GM23338 (cell line): ENCODE measurements at regions not wholly inside any gene's neighbourhood (a gene's known extent, or its start where the extent isn't known, plus 50 kb on each side); places are given as distances from the start of the nearest gene placed in this dataset.

Experiments
- ATAC-seq: fragments of 200-7000 bp; cut with Tn5 transposase; 3 replicates; pipeline ENCODE4 v1.9.1; 2020
- DNase-seq: peaks from one replicate; pipeline ENCODE4 v3.0.0-alpha.2; 2015; ENCODE audit warnings: low spot score
- H2AFZ ChIP-seq: fragments of 200-600 bp; sonication (generic); 2 replicates; pipeline ENCODE4 v1.8.0; 2016; ENCODE audit warnings: antibody characterized with exemption, mild to moderate bottlenecking, moderate library complexity
- H3F3A ChIP-seq: fragments of 200-600 bp; sonication (generic); replicated peaks from 2 replicates; pipeline ENCODE4 v1.8.0; 2017; ENCODE audit warnings: antibody characterized with exemption, mixed run types, low read depth
- H3K27ac ChIP-seq: fragments of 200-600 bp; sonication (generic); 2 replicates; pipeline ENCODE4 v1.6.1; 2016; ENCODE audit warnings: low read depth
- H3K27me3 ChIP-seq: fragments of 200-600 bp; sonication (generic); 2 replicates; pipeline ENCODE4 v1.8.0; 2016; ENCODE audit warnings: mild to moderate bottlenecking, mixed run types, moderate library complexity; ENCODE audit not compliant: insufficient read depth
- H3K36me3 ChIP-seq: fragments of 200-600 bp; sonication (generic); 2 replicates; pipeline ENCODE4 v1.8.0; 2016; ENCODE audit warnings: mild to moderate bottlenecking; ENCODE audit not compliant: insufficient read depth
- H3K4me1 ChIP-seq: fragments of 200-600 bp; sonication (generic); 2 replicates; pipeline ENCODE4 v1.8.0; 2016; ENCODE audit warnings: mild to moderate bottlenecking, moderate library complexity; ENCODE audit not compliant: insufficient read depth
- H3K4me2 ChIP-seq: fragments of 200-600 bp; sonication (generic); 2 replicates; pipeline ENCODE4 v1.7.1; 2017; ENCODE audit warnings: mixed run types
- H3K4me3 ChIP-seq: fragments of 200-600 bp; sonication (generic); 2 replicates; pipeline ENCODE4 v1.6.1; 2016; ENCODE audit warnings: mixed run types
- H3K79me2 ChIP-seq: fragments of 200-600 bp; sonication (generic); replicated peaks from 2 replicates; pipeline ENCODE4 v1.8.0; 2017; ENCODE audit warnings: mild to moderate bottlenecking; ENCODE audit not compliant: insufficient read depth
- H3K9me2 ChIP-seq: fragments of 200-600 bp; sonication (generic); 2 replicates; pipeline ENCODE4 v1.8.0; 2017; ENCODE audit not compliant: insufficient read depth
- H4K20me1 ChIP-seq: fragments of 200-600 bp; sonication (generic); replicated peaks from 2 replicates; pipeline ENCODE4 v1.8.0; 2017; ENCODE audit warnings: mild to moderate bottlenecking; ENCODE audit not compliant: insufficient read depth
- H3K27ac Mint-ChIP-seq: 2 replicates; pipeline ENCODE4 v1.8.0; 2020; ENCODE audit warnings: inconsistent platforms, mild to moderate bottlenecking, moderate library complexity, mixed read lengths
- H3K27me3 Mint-ChIP-seq: 3 replicates; pipeline ENCODE4 v1.8.0; 2022; ENCODE audit warnings: low read depth, mild to moderate bottlenecking, moderate library complexity, mixed read lengths, inconsistent platforms; ENCODE audit not compliant: insufficient read depth, poor library complexity
- H3K36me3 Mint-ChIP-seq: 3 replicates; pipeline ENCODE4 v1.8.0; 2021; ENCODE audit warnings: low read depth, mild to moderate bottlenecking, inconsistent platforms, moderate library complexity, mixed read lengths
- H3K4me1 Mint-ChIP-seq: 3 replicates; pipeline ENCODE4 v1.8.0; 2020; ENCODE audit warnings: mild to moderate bottlenecking, inconsistent platforms, mixed read lengths
- H3K4me3 Mint-ChIP-seq: 3 replicates; pipeline ENCODE4 v1.8.0; 2021; ENCODE audit warnings: moderate library complexity, mild to moderate bottlenecking, inconsistent platforms, mixed read lengths
- H3K9me3 Mint-ChIP-seq: 3 replicates; pipeline ENCODE4 v1.8.0; 2020; ENCODE audit warnings: moderate library complexity, mild to moderate bottlenecking, inconsistent platforms, mixed read lengths
- CREB1 ChIP-seq: fragments of 250-450 bp; sonication (Bioruptor Pico); IDR thresholded peaks from 2 replicates; pipeline ENCODE4 v1.5.0; 2020; ENCODE audit warnings: low read depth, mild to moderate bottlenecking, moderate library complexity
- EZH2phosphoT487 ChIP-seq: fragments of 200-600 bp; sonication (generic); IDR thresholded peaks from one replicate; pipeline ENCODE4 v1.8.1; 2018; ENCODE audit warnings: antibody characterized with exemption; ENCODE audit not compliant: unreplicated experiment
- JUNB ChIP-seq: IDR thresholded peaks from one replicate; pipeline ENCODE4 v1.6.1; 2016; ENCODE audit warnings: antibody characterized with exemption; ENCODE audit not compliant: unreplicated experiment
- NANOG ChIP-seq: IDR thresholded peaks from 2 replicates; pipeline ENCODE4 v1.6.1; 2016; ENCODE audit warnings: antibody characterized with exemption, borderline replicate concordance
- ZNF331 ChIP-seq: fragments of 250-450 bp; sonication (Bioruptor Pico); IDR thresholded peaks from 2 replicates; pipeline ENCODE4 v1.5.0; 2020; ENCODE audit warnings: low read depth, mild to moderate bottlenecking, moderate library complexity
- TF ChIP-seq, protein P1 (sequence below): IDR thresholded peaks from one replicate; pipeline ENCODE4 v1.6.1; 2018; ENCODE audit warnings: antibody characterized with exemption; ENCODE audit not compliant: unreplicated experiment
- TF ChIP-seq, protein P2 (sequence below), 2 experiments: fragments of 200-600 bp in 1 of 2; sonication (generic) in 1 of 2; conservative IDR thresholded peaks; 2 replicates each; pipeline versions ENCODE4 v1.5.1 to v1.6.1; 2016 to 2017; ENCODE audit warnings: antibody characterized with exemption in 2 of 2, low read depth in 2 of 2, mild to moderate bottlenecking in 2 of 2, moderate library complexity in 1 of 2
- TF ChIP-seq, protein P3 (sequence below): IDR thresholded peaks from 2 replicates; pipeline ENCODE4 v1.6.1; 2016; ENCODE audit warnings: antibody characterized with exemption

DNA sequence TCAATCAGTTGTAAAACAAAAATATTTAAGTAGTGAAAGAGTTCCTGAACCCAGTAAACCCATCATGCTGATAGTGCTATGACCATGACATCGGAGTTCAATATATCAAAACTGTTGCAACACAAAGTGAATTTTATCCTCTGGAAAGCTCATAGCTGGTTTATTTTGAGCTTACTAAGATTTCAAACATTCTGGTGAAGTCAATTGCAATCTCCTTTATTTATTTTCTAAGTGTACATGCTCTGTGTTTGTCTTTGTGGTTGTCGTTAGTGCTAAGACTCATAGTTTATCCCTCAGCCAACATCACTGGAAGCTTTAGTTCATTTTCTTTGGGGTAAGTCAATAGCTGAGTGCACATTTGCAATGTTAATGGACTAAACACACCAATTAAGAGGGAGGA, 91.9 kb downstream of the QPCT start:
- H3K27ac ChIP-seq: no peak overlapping the region
- H3K4me3 Mint-ChIP-seq: no peak overlapping the region
- no peaks in the 10 kb centered on the region for H4K20me1 ChIP-seq
- no peaks in the 10 kb centered on the region for H3F3A ChIP-seq
- no peak overlapping the region for H3K27ac Mint-ChIP-seq
- no peaks in the 10 kb centered on the region for H3K4me1 ChIP-seq
- H3K36me3 Mint-ChIP-seq: no peaks in the 10 kb centered on the region; the same call in 2 of the 3 replicates
- no peak overlapping the region for H3K4me3 ChIP-seq
- H3K36me3 ChIP-seq: peaks cover 6% of the 10 kb centered on the region; the same call in 1 of the 2 replicates
- TF ChIP-seq EZH2phosphoT487 (no peak), CREB1 (CRISPR knock-in tag) (no peak), JUNB (no peak), NANOG (no peak)
- TF ChIP-seq, protein P1, sequence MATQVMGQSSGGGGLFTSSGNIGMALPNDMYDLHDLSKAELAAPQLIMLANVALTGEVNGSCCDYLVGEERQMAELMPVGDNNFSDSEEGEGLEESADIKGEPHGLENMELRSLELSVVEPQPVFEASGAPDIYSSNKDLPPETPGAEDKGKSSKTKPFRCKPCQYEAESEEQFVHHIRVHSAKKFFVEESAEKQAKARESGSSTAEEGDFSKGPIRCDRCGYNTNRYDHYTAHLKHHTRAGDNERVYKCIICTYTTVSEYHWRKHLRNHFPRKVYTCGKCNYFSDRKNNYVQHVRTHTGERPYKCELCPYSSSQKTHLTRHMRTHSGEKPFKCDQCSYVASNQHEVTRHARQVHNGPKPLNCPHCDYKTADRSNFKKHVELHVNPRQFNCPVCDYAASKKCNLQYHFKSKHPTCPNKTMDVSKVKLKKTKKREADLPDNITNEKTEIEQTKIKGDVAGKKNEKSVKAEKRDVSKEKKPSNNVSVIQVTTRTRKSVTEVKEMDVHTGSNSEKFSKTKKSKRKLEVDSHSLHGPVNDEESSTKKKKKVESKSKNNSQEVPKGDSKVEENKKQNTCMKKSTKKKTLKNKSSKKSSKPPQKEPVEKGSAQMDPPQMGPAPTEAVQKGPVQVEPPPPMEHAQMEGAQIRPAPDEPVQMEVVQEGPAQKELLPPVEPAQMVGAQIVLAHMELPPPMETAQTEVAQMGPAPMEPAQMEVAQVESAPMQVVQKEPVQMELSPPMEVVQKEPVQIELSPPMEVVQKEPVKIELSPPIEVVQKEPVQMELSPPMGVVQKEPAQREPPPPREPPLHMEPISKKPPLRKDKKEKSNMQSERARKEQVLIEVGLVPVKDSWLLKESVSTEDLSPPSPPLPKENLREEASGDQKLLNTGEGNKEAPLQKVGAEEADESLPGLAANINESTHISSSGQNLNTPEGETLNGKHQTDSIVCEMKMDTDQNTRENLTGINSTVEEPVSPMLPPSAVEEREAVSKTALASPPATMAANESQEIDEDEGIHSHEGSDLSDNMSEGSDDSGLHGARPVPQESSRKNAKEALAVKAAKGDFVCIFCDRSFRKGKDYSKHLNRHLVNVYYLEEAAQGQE: no peak
- TF ChIP-seq, protein P2, sequence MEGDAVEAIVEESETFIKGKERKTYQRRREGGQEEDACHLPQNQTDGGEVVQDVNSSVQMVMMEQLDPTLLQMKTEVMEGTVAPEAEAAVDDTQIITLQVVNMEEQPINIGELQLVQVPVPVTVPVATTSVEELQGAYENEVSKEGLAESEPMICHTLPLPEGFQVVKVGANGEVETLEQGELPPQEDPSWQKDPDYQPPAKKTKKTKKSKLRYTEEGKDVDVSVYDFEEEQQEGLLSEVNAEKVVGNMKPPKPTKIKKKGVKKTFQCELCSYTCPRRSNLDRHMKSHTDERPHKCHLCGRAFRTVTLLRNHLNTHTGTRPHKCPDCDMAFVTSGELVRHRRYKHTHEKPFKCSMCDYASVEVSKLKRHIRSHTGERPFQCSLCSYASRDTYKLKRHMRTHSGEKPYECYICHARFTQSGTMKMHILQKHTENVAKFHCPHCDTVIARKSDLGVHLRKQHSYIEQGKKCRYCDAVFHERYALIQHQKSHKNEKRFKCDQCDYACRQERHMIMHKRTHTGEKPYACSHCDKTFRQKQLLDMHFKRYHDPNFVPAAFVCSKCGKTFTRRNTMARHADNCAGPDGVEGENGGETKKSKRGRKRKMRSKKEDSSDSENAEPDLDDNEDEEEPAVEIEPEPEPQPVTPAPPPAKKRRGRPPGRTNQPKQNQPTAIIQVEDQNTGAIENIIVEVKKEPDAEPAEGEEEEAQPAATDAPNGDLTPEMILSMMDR (conservative IDR thresholded peaks at IDR 0.05; ENCODE audit: low read depth in 2 of 2): no peak
- TF ChIP-seq, protein P3, sequence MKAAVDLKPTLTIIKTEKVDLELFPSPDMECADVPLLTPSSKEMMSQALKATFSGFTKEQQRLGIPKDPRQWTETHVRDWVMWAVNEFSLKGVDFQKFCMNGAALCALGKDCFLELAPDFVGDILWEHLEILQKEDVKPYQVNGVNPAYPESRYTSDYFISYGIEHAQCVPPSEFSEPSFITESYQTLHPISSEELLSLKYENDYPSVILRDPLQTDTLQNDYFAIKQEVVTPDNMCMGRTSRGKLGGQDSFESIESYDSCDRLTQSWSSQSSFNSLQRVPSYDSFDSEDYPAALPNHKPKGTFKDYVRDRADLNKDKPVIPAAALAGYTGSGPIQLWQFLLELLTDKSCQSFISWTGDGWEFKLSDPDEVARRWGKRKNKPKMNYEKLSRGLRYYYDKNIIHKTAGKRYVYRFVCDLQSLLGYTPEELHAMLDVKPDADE: no peak
- H3K9me3 Mint-ChIP-seq: peaks cover 4% of the 10 kb centered on the region
- no peak overlapping the region for H2AFZ ChIP-seq
- ATAC-seq (no peak), DNase-seq (no peak)
- H3K4me1 Mint-ChIP-seq: no peaks in the 10 kb centered on the region
- no peaks in the 10 kb centered on the region for H3K79me2 ChIP-seq
- H3K9me2 ChIP-seq: no peaks in the 10 kb centered on the region
- H3K27me3 Mint-ChIP-seq: no peaks in the 10 kb centered on the region
- no peak overlapping the region for H3K4me2 ChIP-seq
- no peaks in the 10 kb centered on the region for H3K27me3 ChIP-seq

DNA sequence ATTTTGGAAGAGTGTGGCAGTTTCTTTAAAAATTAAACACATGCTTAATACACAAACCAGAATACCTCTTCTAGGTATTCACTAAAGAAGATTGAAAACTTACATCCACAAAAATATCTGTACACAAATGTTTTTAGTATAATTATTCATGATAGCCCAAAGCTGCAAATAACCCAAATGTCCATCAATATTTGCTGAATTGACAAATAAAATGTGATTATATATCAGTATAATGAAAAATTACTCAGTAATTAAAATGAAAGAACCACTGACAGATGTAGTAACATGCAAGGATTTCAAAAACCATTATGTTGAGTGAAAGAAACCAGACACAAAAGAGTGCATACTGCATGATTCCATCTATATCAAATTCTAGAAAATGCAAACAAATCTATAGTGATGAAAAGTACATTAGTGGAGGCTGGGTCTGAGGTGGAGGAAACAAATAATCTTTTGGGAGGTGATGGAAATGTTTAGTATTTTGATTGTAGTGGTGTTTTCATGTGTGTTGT, 94.8 kb downstream of the QPCT start:
- Histone ChIP-seq H3K4me2 (no peak overlapping the region), H3K79me2 (no peaks in the 10 kb centered on the region), H3K9me2 (no peaks in the 10 kb centered on the region; the same call in 1 of the 2 replicates), H3K27ac (no peak overlapping the region), H3K4me3 (no peak overlapping the region), H3K27me3 (no peaks in the 10 kb centered on the region), H2AFZ (no peak overlapping the region), H3F3A (no peaks in the 10 kb centered on the region), H4K20me1 (no peaks in the 10 kb centered on the region), H3K36me3 (peaks cover 6% of the 10 kb centered on the region; the same call in 1 of the 2 replicates), H3K4me1 (no peaks in the 10 kb centered on the region)
- Mint-ChIP-seq H3K4me1 (no peaks in the 10 kb centered on the region), H3K4me3 (no peak overlapping the region), H3K27ac (no peak overlapping the region), H3K27me3 (peaks cover 2% of the 10 kb centered on the region), H3K36me3 (no peaks in the 10 kb centered on the region; the same call in 1 of the 3 replicates), H3K9me3 (peaks cover 14% of the 10 kb centered on the region)
- DNase-seq (no peak), ATAC-seq (no peak)
- TF ChIP-seq ZNF331: no peak
- no peak for TF ChIP-seq NANOG
- TF ChIP-seq EZH2phosphoT487: no peak
- TF ChIP-seq, protein P3: no peak
- TF ChIP-seq, protein P2 (conservative IDR thresholded peaks at IDR 0.05; ENCODE audit: low read depth in 2 of 2): no peak
